Mesenchymal stem cell (in vitro differentiated cells and primary cell): ENCODE measurements at regions not wholly inside any gene's neighbourhood (a gene's known extent, or its start where the extent isn't known, plus 50 kb on each side); places are given as distances from the start of the nearest gene placed in this dataset.

Source experiments
- DNase-seq: peaks from one replicate; pipeline ENCODE4 v3.0.0-alpha.2; 2013
- H2AFZ ChIP-seq: one replicate; pipeline ENCODE4 v1.6.1; 2013; ENCODE audit warnings: low read depth, mild to moderate bottlenecking, control low read depth, inconsistent platforms, low read length, moderate library complexity
- H2AK5ac ChIP-seq: 2 replicates; pipeline ENCODE4 v1.6.1; 2013; ENCODE audit warnings: low read length, moderate library complexity, mild to moderate bottlenecking, inconsistent platforms; ENCODE audit not compliant: severe bottlenecking
- H2BK120ac ChIP-seq: one replicate; pipeline ENCODE4 v1.6.1; 2013; ENCODE audit warnings: low read depth, mild to moderate bottlenecking, inconsistent platforms, low read length, moderate library complexity
- H2BK12ac ChIP-seq, 2 experiments: one replicate each; pipeline ENCODE4 v1.6.1; 2013; ENCODE audit warnings: inconsistent platforms in 2 of 2, low read length in 2 of 2, mild to moderate bottlenecking in 2 of 2, moderate library complexity in 2 of 2, control low read depth in 1 of 2
- H2BK15ac ChIP-seq: one replicate; pipeline ENCODE4 v1.6.1; 2013; ENCODE audit warnings: mild to moderate bottlenecking, low read depth, inconsistent platforms; ENCODE audit not compliant: poor library complexity, severe bottlenecking
- H2BK5ac ChIP-seq: 2 replicates; pipeline ENCODE4 v1.6.1; 2013; ENCODE audit warnings: low read depth, mild to moderate bottlenecking, low read length, control low read depth, inconsistent platforms; ENCODE audit not compliant: poor library complexity, severe bottlenecking
- H3K14ac ChIP-seq, 2 experiments: one replicate each; pipeline ENCODE4 v1.6.1; 2013; ENCODE audit warnings: inconsistent platforms in 2 of 2, low read length in 2 of 2, control low read depth in 1 of 2, mild to moderate bottlenecking in 1 of 2, moderate library complexity in 1 of 2
- H3K18ac ChIP-seq, 2 experiments: one replicate each; pipeline ENCODE4 v1.6.1; 2013; ENCODE audit warnings: inconsistent platforms in 2 of 2, low read length in 2 of 2, control low read depth in 1 of 2, low read depth in 1 of 2, mild to moderate bottlenecking in 1 of 2
- H3K23ac ChIP-seq, 2 experiments: one replicate each; pipeline ENCODE4 v1.6.1; 2013; ENCODE audit warnings: inconsistent platforms in 2 of 2, low read length in 2 of 2, mild to moderate bottlenecking in 2 of 2, moderate library complexity in 2 of 2, control low read depth in 1 of 2
- H3K27ac ChIP-seq: 2 replicates; pipeline ENCODE4 v1.5.1; 2013; ENCODE audit warnings: mild to moderate bottlenecking, moderate library complexity, low read length, control low read depth, inconsistent platforms; ENCODE audit not compliant: poor library complexity, severe bottlenecking
- H3K27me3 ChIP-seq, 2 experiments: 2 replicates each; pipeline versions ENCODE4 v1.6.1 to v1.7.0; 2013; ENCODE audit warnings: low read length in 2 of 2, mild to moderate bottlenecking in 2 of 2, moderate library complexity in 2 of 2, control low read depth in 1 of 2, inconsistent platforms in 1 of 2; ENCODE audit not compliant: control insufficient read depth in 1 of 2, insufficient read depth in 1 of 2
- H3K36me3 ChIP-seq, 2 experiments: 2 replicates each; pipeline versions ENCODE4 v1.6.1 to v1.7.0; 2013; ENCODE audit warnings: low read length in 2 of 2, control low read depth in 1 of 2, inconsistent platforms in 1 of 2, low read depth in 1 of 2, mild to moderate bottlenecking in 1 of 2; ENCODE audit not compliant: insufficient read depth in 2 of 2, control insufficient read depth in 1 of 2
- H3K4ac ChIP-seq, 2 experiments: one replicate each; pipeline ENCODE4 v1.6.1; 2013; ENCODE audit warnings: inconsistent platforms in 2 of 2, low read length in 2 of 2, mild to moderate bottlenecking in 2 of 2, moderate library complexity in 2 of 2, control low read depth in 1 of 2, low read depth in 1 of 2
- H3K4me1 ChIP-seq: 2 replicates; pipeline ENCODE4 v1.6.1; 2013; ENCODE audit warnings: low read depth, low read length, control low read depth; ENCODE audit not compliant: control insufficient read depth, insufficient read depth
- H3K4me2 ChIP-seq: 2 replicates; pipeline ENCODE4 v1.6.1; 2013; ENCODE audit warnings: low read length, mild to moderate bottlenecking, inconsistent platforms; ENCODE audit not compliant: poor library complexity, severe bottlenecking
- H3K4me3 ChIP-seq, 2 experiments: 2 replicates each; pipeline versions ENCODE4 v1.5.1 to v1.7.0; 2013; ENCODE audit warnings: low read length in 2 of 2, mild to moderate bottlenecking in 2 of 2, control low read depth in 1 of 2, low read depth in 1 of 2; ENCODE audit not compliant: insufficient read depth in 1 of 2
- H3K79me1 ChIP-seq: replicated peaks from 2 replicates; pipeline ENCODE4 v1.6.1; 2013; ENCODE audit warnings: mild to moderate bottlenecking, control low read depth, low read length, inconsistent platforms; ENCODE audit not compliant: poor library complexity, severe bottlenecking
- H3K9ac ChIP-seq: 2 replicates; pipeline ENCODE4 v1.7.0; 2013; ENCODE audit warnings: mild to moderate bottlenecking, low read length, moderate library complexity
- H3K9me3 ChIP-seq: 2 replicates; pipeline ENCODE4 v1.7.0; 2013; ENCODE audit warnings: mild to moderate bottlenecking, low read length; ENCODE audit not compliant: control insufficient read depth
- H4K8ac ChIP-seq: one replicate; pipeline ENCODE4 v1.6.1; 2013; ENCODE audit warnings: inconsistent platforms, mild to moderate bottlenecking, low read length, moderate library complexity
- H4K91ac ChIP-seq: one replicate; pipeline ENCODE4 v1.6.1; 2013; ENCODE audit warnings: mild to moderate bottlenecking, low read length, inconsistent platforms
- WGBS: methylation state at CpG from one replicate; pipeline ENCODE4 v1.1.7; 2013; ENCODE audit warnings: mixed read lengths; 5-methylcytosine and 5-hydroxymethylcytosine counted together

- Histone ChIP-seq H3K9ac (no peak overlapping the region), H2BK120ac (no peak overlapping the region), H3K27me3 (no peaks in the 10 kb centered on the region), H3K4ac (no peak overlapping the region), H3K79me1 (no peaks in the 10 kb centered on the region), H2AFZ (no peak overlapping the region), H3K4me3 (no peak overlapping the region), H4K8ac (no peak overlapping the region), H3K27ac (no peak overlapping the region), H3K9me3 (no peaks in the 10 kb centered on the region), H2BK12ac (no peak overlapping the region), H4K91ac (no peak overlapping the region), H3K23ac (no peak overlapping the region), H2BK5ac (no peak overlapping the region), H3K18ac (no peak overlapping the region), H2AK5ac (no peak overlapping the region), H2BK15ac (no peak overlapping the region), H3K36me3 (no peaks in the 10 kb centered on the region), H3K4me1 (peaks cover 16% of the 10 kb centered on the region), H3K14ac (no peak overlapping the region), H3K4me2 (no peak overlapping the region)
- DNase-seq, result no peak
- WGBS, result 92% methylated on average over 9 of the region's 9 CpGs
Observed at GRCh38 chr2:238593678-238594077, 167.0 kb downstream of the ASB1 start.

- Histone ChIP-seq H2BK5ac (no peak overlapping the region), H2BK15ac (peak overlapping the region; percentile 60), H3K4me1 (peaks cover 18% of the 10 kb centered on the region), H3K4me3 (no peak overlapping the region), H2AK5ac (no peak overlapping the region), H4K91ac (no peak overlapping the region), H2BK12ac (no peak overlapping the region), H3K23ac (no peak overlapping the region), H3K4ac (no peak overlapping the region), H3K4me2 (no peak overlapping the region), H2AFZ (no peak overlapping the region), H3K14ac (no peak overlapping the region), H3K27ac (no peak overlapping the region), H2BK120ac (no peak overlapping the region), H3K9me3 (no peaks in the 10 kb centered on the region), H4K8ac (no peak overlapping the region), H3K79me1 (no peaks in the 10 kb centered on the region), H3K36me3 (no peaks in the 10 kb centered on the region), H3K9ac (no peak overlapping the region), H3K27me3 (no peaks in the 10 kb centered on the region), H3K18ac (no peak overlapping the region)
- DNase-seq, result no peak
- WGBS, result 82% methylated on average over 9 of the region's 13 CpGs
Observed at GRCh38 chr2:238594796-238595749, 168.3 kb downstream of the ASB1 start.

GRCh38 chr2:238595750-238596570 is 169.2 kb downstream of the ASB1 start:
- H2BK5ac ChIP-seq, result no peak overlapping the region
- H2BK15ac ChIP-seq, result peak overlapping the region; percentile 71
- no peaks in the 10 kb centered on the region for H3K36me3 ChIP-seq
- no peak overlapping the region for H3K4me3 ChIP-seq
- peak overlapping the region; percentile 87 for H2AK5ac ChIP-seq
- H4K8ac ChIP-seq, result no peak overlapping the region
- H3K27ac ChIP-seq, result no peak overlapping the region
- peak overlapping the region in 1 of 2 experiments; percentile 37 for H2BK12ac ChIP-seq
- H3K4ac ChIP-seq, result no peak overlapping the region
- no peaks in the 10 kb centered on the region for H3K79me1 ChIP-seq
- peaks cover 18% of the 10 kb centered on the region for H3K4me1 ChIP-seq
- no peaks in the 10 kb centered on the region for H3K9me3 ChIP-seq
- no peak overlapping the region for H3K23ac ChIP-seq
- no peak overlapping the region for H3K9ac ChIP-seq
- 83% methylated on average over 18 of the region's 20 CpGs for WGBS
- no peak overlapping the region for H2BK120ac ChIP-seq
- no peak overlapping the region for H3K4me2 ChIP-seq
- no peaks in the 10 kb centered on the region for H3K27me3 ChIP-seq
- H4K91ac ChIP-seq, result no peak overlapping the region
- no peak overlapping the region for H2AFZ ChIP-seq
- H3K14ac ChIP-seq, result no peak overlapping the region
- H3K18ac ChIP-seq, result no peak overlapping the region
- DNase-seq, result no peak
